GM19351 (cell line): ENCODE measurements at regions not wholly inside any gene's neighbourhood (a gene's known extent, or its start where the extent isn't known, plus 50 kb on each side); places are given as distances from the start of the nearest gene placed in this dataset.

Experiments used
- ATAC-seq: cut with Tn5 transposase; IDR thresholded peaks from one replicate; pipeline ENCODE4 v1.9.1; 2021; ENCODE audit warnings: mild to moderate bottlenecking, moderate library complexity; ENCODE audit not compliant: unreplicated experiment

DNA sequence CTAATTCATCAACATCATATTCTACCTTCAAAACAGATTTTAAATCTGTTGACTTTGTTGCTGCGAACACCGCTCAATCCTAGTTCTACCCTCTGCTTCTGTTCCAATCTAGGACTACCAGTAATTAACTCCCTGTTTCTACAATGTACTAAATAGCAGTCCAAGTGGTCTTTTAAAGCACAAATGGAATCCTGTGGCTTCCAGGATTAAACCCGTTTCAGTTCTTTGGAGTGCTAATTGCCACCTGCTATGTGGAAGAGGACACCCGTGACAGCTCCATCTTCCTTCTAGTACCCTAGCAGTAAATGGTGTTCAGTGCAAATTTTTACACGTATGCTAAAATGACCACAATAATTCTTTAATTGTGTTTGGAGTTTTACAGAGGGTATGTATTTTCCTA is 232.1 kb downstream of the TDRD3 start:
- no peak for ATAC-seq

DNA sequence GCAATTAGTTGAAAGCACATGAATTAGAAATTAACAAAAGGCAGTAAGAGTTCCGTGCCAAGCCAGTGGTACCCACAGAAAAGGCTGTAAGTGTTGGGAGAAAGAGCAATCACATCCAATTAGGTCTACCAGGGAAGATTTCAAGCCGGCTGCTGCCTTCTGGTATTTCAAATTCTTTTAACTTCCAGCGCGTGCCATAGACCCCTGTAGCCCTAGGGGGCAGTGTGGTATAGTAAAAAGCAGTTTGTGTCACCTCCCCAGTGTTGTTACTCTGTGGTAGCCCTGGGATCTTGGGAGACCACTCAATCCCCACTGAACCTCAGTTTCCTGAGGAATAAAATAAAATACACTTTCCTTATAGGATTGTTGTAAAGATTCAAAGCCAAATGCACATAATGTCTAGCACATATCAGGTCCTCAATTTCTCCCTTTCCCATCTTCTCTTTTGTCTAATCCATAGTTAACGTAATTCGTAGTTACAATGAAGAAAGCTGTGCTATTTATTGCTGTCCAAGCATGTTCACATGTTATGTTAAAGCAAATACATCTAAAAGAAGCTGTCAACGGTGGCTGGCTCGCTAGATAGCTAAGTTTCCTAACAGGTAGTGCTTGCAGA is 230.2 kb downstream of the TDRD3 start:
- peak; percentile 92 for ATAC-seq
